Activated naive CD4-positive, alpha-beta T cell treated with anti-CD3 and anti-CD28 coated beads, Interleukin-2, amount 50 U/mL, for 16 hours (primary cell): ENCODE measurements at regions not wholly inside any gene's neighbourhood (a gene's known extent, or its start where the extent isn't known, plus 50 kb on each side); places are given as distances from the start of the nearest gene placed in this dataset.

Experiments used
- DNase-seq: peaks from one replicate; pipeline ENCODE4 v3.0.0-alpha.2; 2020

GRCh38 chr2:12269041-12269972 is 447.4 kb upstream of the TRIB2 start:
- DNase-seq = no peak

- peak; percentile 14 for DNase-seq
Measured at GRCh38 chr2:12270876-12271588, 445.7 kb upstream of the TRIB2 start.

- no peak for DNase-seq
Measured at GRCh38 chr2:12271589-12271984, 445.1 kb upstream of the TRIB2 start.

GRCh38 chr2:12273111-12273510 is 443.6 kb upstream of the TRIB2 start:
- no peak for DNase-seq

- no peak for DNase-seq
Measured at GRCh38 chr2:12274591-12274990, 442.1 kb upstream of the TRIB2 start.

GRCh38 chr2:12277241-12278034 is 439.3 kb upstream of the TRIB2 start:
- no peak for DNase-seq

- DNase-seq = no peak
Measured at GRCh38 chr2:12278217-12278750, 438.5 kb upstream of the TRIB2 start.

GRCh38 chr2:12282780-12283695 is 433.7 kb upstream of the TRIB2 start:
- DNase-seq = no peak

- DNase-seq = no peak
Measured at GRCh38 chr2:12284037-12284436, 432.7 kb upstream of the TRIB2 start.

GRCh38 chr2:12284487-12284886 is 432.2 kb upstream of the TRIB2 start:
- DNase-seq = no peak

GRCh38 chr2:12286347-12286746 is 430.4 kb upstream of the TRIB2 start:
- no peak for DNase-seq

- no peak for DNase-seq
Measured at GRCh38 chr2:12287220-12287751, 429.4 kb upstream of the TRIB2 start.

- DNase-seq = no peak
Measured at GRCh38 chr2:12288048-12288447, 428.7 kb upstream of the TRIB2 start.

- DNase-seq = no peak
Measured at GRCh38 chr2:12289120-12289802, 427.5 kb upstream of the TRIB2 start.

GRCh38 chr2:12291303-12291702 is 425.4 kb upstream of the TRIB2 start:
- DNase-seq = no peak

- DNase-seq = no peak
Measured at GRCh38 chr2:12293874-12294273, 422.9 kb upstream of the TRIB2 start.

GRCh38 chr2:12295856-12296519 is 420.7 kb upstream of the TRIB2 start:
- no peak for DNase-seq

- DNase-seq = no peak
Measured at GRCh38 chr2:12296915-12297314, 419.8 kb upstream of the TRIB2 start.

- DNase-seq = no peak
Measured at GRCh38 chr2:12298352-12298751, 418.4 kb upstream of the TRIB2 start.

- DNase-seq = no peak
Measured at GRCh38 chr2:12299431-12299830, 417.3 kb upstream of the TRIB2 start.
